SK-N-SH treated with all-trans-retinoic acid at 6 μM for 48 hours (cell line): ENCODE measurements at regions not wholly inside any gene's neighbourhood (a gene's known extent, or its start where the extent isn't known, plus 50 kb on each side); places are given as distances from the start of the nearest gene placed in this dataset.

Experiments used
- ATAC-seq: fragments of 200-7000 bp; cut with Tn5 transposase; 3 replicates; pipeline ENCODE4 v1.9.1; 2020; ENCODE audit warnings: mild to moderate bottlenecking, moderate library complexity
- ARNTL ChIP-seq: fragments of 450-650 bp; formaldehyde crosslinking; IDR thresholded peaks from 2 replicates; pipeline ENCODE4 v1.5.0; 2020; ENCODE audit warnings: low read depth, mild to moderate bottlenecking, moderate library complexity, borderline replicate concordance
- BACH2 ChIP-seq: fragments of 250-450 bp; sonication (Bioruptor Pico); IDR thresholded peaks from 2 replicates; pipeline ENCODE4 v1.9.0; 2021; ENCODE audit warnings: mild to moderate bottlenecking, borderline replicate concordance
- CREB5 ChIP-seq: fragments of 250-450 bp; sonication (Bioruptor Pico); IDR thresholded peaks from 2 replicates; pipeline ENCODE4 v1.5.1; 2020; ENCODE audit warnings: low read depth, mild to moderate bottlenecking, moderate library complexity
- CSDC2 ChIP-seq: fragments of 250-450 bp; sonication (Bioruptor Pico); IDR thresholded peaks from 2 replicates; pipeline ENCODE4 v1.5.0; 2020; ENCODE audit warnings: mild to moderate bottlenecking, moderate library complexity
- ESRRG ChIP-seq: fragments of 250-450 bp; sonication (Bioruptor Pico); IDR thresholded peaks from 2 replicates; pipeline ENCODE4 v1.6.1; 2021; ENCODE audit warnings: mild to moderate bottlenecking
- GLIS3 ChIP-seq: fragments of 250-450 bp; sonication (Bioruptor Pico); IDR thresholded peaks from 2 replicates; pipeline ENCODE4 v1.5.0; 2020; ENCODE audit warnings: mild to moderate bottlenecking, moderate library complexity
- ISL1 ChIP-seq: fragments of 250-450 bp; sonication (Bioruptor Pico); IDR thresholded peaks from 2 replicates; pipeline ENCODE4 v2.1.2; 2022; ENCODE audit warnings: mild to moderate bottlenecking, moderate library complexity
- OSR1 ChIP-seq: fragments of 250-450 bp; sonication (Bioruptor Pico); IDR thresholded peaks from 2 replicates; pipeline ENCODE4 v1.8.0; 2022; ENCODE audit warnings: moderate library complexity, mild to moderate bottlenecking, inconsistent platforms
- POU6F1 ChIP-seq: fragments of 250-450 bp; sonication (Bioruptor Pico); IDR thresholded peaks from 2 replicates; pipeline ENCODE4 v1.8.0; 2021; ENCODE audit warnings: low read depth, mild to moderate bottlenecking, moderate library complexity, borderline replicate concordance
- PPARA ChIP-seq: fragments of 250-450 bp; sonication (Bioruptor Pico); IDR thresholded peaks from 2 replicates; pipeline ENCODE4 v1.5.0; 2020; ENCODE audit warnings: mild to moderate bottlenecking, borderline replicate concordance
- RARB ChIP-seq: fragments of 250-450 bp; sonication (Bioruptor Pico); IDR thresholded peaks from 2 replicates; pipeline ENCODE4 v1.8.0; 2021; ENCODE audit warnings: mild to moderate bottlenecking, moderate library complexity
- SNAI2 ChIP-seq: fragments of 250-450 bp; sonication (Bioruptor Pico); IDR thresholded peaks from 2 replicates; pipeline ENCODE4 v1.5.0; 2020; ENCODE audit warnings: mild to moderate bottlenecking, moderate library complexity
- TCF4 ChIP-seq: fragments of 250-450 bp; sonication (Bioruptor Pico); IDR thresholded peaks from 2 replicates; pipeline ENCODE4 v1.8.0; 2021; ENCODE audit warnings: mild to moderate bottlenecking, moderate library complexity, borderline replicate concordance
- TOX ChIP-seq: fragments of 250-450 bp; sonication (Bioruptor Pico); IDR thresholded peaks from 2 replicates; pipeline ENCODE4 v1.8.0; 2021; ENCODE audit warnings: mild to moderate bottlenecking, moderate library complexity, borderline replicate concordance
- TSHZ2 ChIP-seq: fragments of 250-450 bp; sonication (Bioruptor Pico); IDR thresholded peaks from 2 replicates; pipeline ENCODE4 v1.5.0; 2020; ENCODE audit warnings: mild to moderate bottlenecking, moderate library complexity
- ZC3H10 ChIP-seq: fragments of 250-450 bp; sonication (Bioruptor Pico); IDR thresholded peaks from 2 replicates; pipeline ENCODE4 v1.5.1; 2021; ENCODE audit warnings: mild to moderate bottlenecking, moderate library complexity
- ZFP3 ChIP-seq: fragments of 250-450 bp; sonication (Bioruptor Pico); IDR thresholded peaks from 2 replicates; pipeline ENCODE4 v1.5.0; 2020; ENCODE audit warnings: mild to moderate bottlenecking, moderate library complexity
- ZFP30 ChIP-seq: fragments of 450-650 bp; formaldehyde crosslinking; IDR thresholded peaks from 2 replicates; pipeline ENCODE4 v1.5.0; 2022; ENCODE audit warnings: mild to moderate bottlenecking, moderate library complexity
- ZNF565 ChIP-seq: fragments of 450-650 bp; formaldehyde crosslinking; conservative IDR thresholded peaks from 2 replicates; pipeline ENCODE4 v1.5.0; 2020; ENCODE audit warnings: low read depth, mild to moderate bottlenecking, moderate library complexity
- ZNF70 ChIP-seq: fragments of 450-650 bp; formaldehyde crosslinking; IDR thresholded peaks from 2 replicates; pipeline ENCODE4 v1.5.0; 2020; ENCODE audit warnings: mild to moderate bottlenecking, moderate library complexity
- ZNF8 ChIP-seq: fragments of 450-650 bp; formaldehyde crosslinking; IDR thresholded peaks from 2 replicates; pipeline ENCODE4 v1.5.0; 2020; ENCODE audit warnings: mild to moderate bottlenecking, moderate library complexity
- TF ChIP-seq, protein P1 (sequence below): fragments of 250-450 bp; sonication (Bioruptor Pico); IDR thresholded peaks from 2 replicates; pipeline ENCODE4 v1.8.0; 2020; ENCODE audit warnings: mild to moderate bottlenecking, moderate library complexity, borderline replicate concordance
- TF ChIP-seq, protein P2 (sequence below): fragments of 250-450 bp; sonication (Bioruptor Pico); IDR thresholded peaks from 2 replicates; pipeline ENCODE4 v1.5.1; 2021; ENCODE audit warnings: mild to moderate bottlenecking, moderate library complexity

GRCh38 chr6:80930376-80930775, 822.1 kb downstream of the TENT5A start:
- TF ChIP-seq SNAI2 (CRISPR knock-in tag) = no peak
- no peak for TF ChIP-seq GLIS3 (CRISPR knock-in tag)
- TF ChIP-seq CSDC2 (CRISPR knock-in tag) = no peak
- TF ChIP-seq ZNF70 (CRISPR knock-in tag) = no peak
- TF ChIP-seq ZNF565 = no peak
- TF ChIP-seq ARNTL = no peak
- no peak for TF ChIP-seq ZNF8 (CRISPR knock-in tag)
- TF ChIP-seq TOX = no peak
- no peak for TF ChIP-seq RARB (CRISPR knock-in tag)
- TF ChIP-seq OSR1 (CRISPR knock-in tag) = no peak
- no peak for TF ChIP-seq ZC3H10
- TF ChIP-seq PPARA = no peak
- no peak for TF ChIP-seq ESRRG (CRISPR knock-in tag)
- TF ChIP-seq ZFP3 (CRISPR knock-in tag) = no peak
- no peak for ATAC-seq

DNA sequence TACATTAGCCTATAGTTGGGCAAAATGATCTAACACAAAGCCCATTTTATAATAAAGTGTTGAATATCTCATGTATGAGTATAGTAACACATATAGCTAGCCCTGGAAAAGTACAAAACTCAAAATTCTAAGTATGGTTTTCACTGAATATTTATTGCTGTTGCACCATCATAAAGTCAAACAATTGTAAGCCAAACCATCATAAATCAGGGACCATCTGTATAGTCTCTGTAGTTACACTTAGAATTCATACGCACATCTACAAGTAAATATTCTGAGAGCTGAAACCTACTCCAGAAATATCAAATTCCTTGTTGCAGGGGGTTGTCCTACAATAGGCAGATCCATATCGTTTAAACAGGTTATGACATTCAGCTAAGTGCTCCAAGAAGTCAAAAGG, 817.3 kb downstream of the BCKDHB start:
- no peak for ATAC-seq
- no peak for TF ChIP-seq GLIS3 (CRISPR knock-in tag)
- TF ChIP-seq TOX = no peak
- no peak for TF ChIP-seq POU6F1 (CRISPR knock-in tag)
- TF ChIP-seq ESRRG (CRISPR knock-in tag) = no peak
- TF ChIP-seq RARB (CRISPR knock-in tag) = no peak
- TF ChIP-seq OSR1 (CRISPR knock-in tag) = no peak
- TF ChIP-seq CSDC2 (CRISPR knock-in tag) = no peak
- TF ChIP-seq ZFP3 (CRISPR knock-in tag) = no peak
- TF ChIP-seq, protein P1, sequence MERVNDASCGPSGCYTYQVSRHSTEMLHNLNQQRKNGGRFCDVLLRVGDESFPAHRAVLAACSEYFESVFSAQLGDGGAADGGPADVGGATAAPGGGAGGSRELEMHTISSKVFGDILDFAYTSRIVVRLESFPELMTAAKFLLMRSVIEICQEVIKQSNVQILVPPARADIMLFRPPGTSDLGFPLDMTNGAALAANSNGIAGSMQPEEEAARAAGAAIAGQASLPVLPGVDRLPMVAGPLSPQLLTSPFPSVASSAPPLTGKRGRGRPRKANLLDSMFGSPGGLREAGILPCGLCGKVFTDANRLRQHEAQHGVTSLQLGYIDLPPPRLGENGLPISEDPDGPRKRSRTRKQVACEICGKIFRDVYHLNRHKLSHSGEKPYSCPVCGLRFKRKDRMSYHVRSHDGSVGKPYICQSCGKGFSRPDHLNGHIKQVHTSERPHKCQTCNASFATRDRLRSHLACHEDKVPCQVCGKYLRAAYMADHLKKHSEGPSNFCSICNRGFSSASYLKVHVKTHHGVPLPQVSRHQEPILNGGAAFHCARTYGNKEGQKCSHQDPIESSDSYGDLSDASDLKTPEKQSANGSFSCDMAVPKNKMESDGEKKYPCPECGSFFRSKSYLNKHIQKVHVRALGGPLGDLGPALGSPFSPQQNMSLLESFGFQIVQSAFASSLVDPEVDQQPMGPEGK (CRISPR knock-in tag) = no peak
- no peak for TF ChIP-seq TSHZ2 (CRISPR knock-in tag)
- TF ChIP-seq ZFP30 = no peak
- no peak for TF ChIP-seq ISL1 (CRISPR knock-in tag)
- TF ChIP-seq ARNTL = no peak
- TF ChIP-seq BACH2 (CRISPR knock-in tag) = no peak
- no peak for TF ChIP-seq ZC3H10

- TF ChIP-seq SNAI2 (CRISPR knock-in tag) (no peak), CSDC2 (CRISPR knock-in tag) (no peak), ZFP3 (CRISPR knock-in tag) (no peak), TOX (no peak), ZNF70 (CRISPR knock-in tag) (no peak), ARNTL (no peak), ZNF565 (no peak), RARB (CRISPR knock-in tag) (no peak), ZC3H10 (no peak), CREB5 (no peak), TCF4 (no peak), ZNF8 (CRISPR knock-in tag) (no peak), GLIS3 (CRISPR knock-in tag) (no peak)
- TF ChIP-seq, protein P1 (CRISPR knock-in tag) = no peak
- TF ChIP-seq, protein P2, sequence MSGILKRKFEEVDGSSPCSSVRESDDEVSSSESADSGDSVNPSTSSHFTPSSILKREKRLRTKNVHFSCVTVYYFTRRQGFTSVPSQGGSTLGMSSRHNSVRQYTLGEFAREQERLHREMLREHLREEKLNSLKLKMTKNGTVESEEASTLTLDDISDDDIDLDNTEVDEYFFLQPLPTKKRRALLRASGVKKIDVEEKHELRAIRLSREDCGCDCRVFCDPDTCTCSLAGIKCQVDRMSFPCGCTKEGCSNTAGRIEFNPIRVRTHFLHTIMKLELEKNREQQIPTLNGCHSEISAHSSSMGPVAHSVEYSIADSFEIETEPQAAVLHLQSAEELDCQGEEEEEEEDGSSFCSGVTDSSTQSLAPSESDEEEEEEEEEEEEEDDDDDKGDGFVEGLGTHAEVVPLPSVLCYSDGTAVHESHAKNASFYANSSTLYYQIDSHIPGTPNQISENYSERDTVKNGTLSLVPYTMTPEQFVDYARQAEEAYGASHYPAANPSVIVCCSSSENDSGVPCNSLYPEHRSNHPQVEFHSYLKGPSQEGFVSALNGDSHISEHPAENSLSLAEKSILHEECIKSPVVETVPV = no peak
- ATAC-seq = no peak
Observed at GRCh38 chr6:80922916-80923455, 816.5 kb downstream of the BCKDHB start.
